Stimulated activated CD8-positive, alpha-beta memory T cell treated with anti-CD3 and anti-CD28 coated beads, Interleukin-7, amount 100 ng/mL, for 48 hours (primary cell): ENCODE measurements at regions not wholly inside any gene's neighbourhood (a gene's known extent, or its start where the extent isn't known, plus 50 kb on each side); places are given as distances from the start of the nearest gene placed in this dataset.
A peak's percentile ranks its signal among the peaks of the same experiment; 100 is the strongest.
"Not testable (repeated sequence)": the region's sequence is repeated elsewhere in the genome, so short reads cannot be mapped to it uniquely, and the experiment has no call there.

Source experiments
- DNase-seq, 2 donors: peaks; one replicate each; pipeline ENCODE4 v3.0.0-alpha.2; 2020; ENCODE audit warnings: low read depth in 1 of 2; ENCODE audit errors: extremely low read depth in 1 of 2

DNA sequence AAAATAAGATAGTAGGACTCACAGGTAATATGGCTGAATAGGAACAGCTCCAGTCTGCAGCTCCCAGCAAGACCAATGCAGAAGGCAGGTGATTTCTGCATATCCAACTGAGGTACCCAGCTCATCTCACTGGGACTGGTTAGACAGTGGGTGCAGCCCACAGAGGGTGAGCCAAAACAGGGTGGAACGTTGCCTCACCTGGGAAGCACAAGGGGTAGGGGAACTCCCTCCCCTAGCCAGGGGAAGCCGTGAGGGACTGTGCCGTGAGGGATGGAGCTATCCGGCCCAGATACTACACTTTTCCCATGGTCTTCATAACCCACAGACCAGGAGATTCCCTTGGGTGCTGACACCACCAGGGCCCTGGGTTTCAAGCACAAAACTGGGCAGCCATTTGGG is 114.8 kb upstream of the GNAI1 start:
- DNase-seq, result not testable (repeated sequence)

DNA sequence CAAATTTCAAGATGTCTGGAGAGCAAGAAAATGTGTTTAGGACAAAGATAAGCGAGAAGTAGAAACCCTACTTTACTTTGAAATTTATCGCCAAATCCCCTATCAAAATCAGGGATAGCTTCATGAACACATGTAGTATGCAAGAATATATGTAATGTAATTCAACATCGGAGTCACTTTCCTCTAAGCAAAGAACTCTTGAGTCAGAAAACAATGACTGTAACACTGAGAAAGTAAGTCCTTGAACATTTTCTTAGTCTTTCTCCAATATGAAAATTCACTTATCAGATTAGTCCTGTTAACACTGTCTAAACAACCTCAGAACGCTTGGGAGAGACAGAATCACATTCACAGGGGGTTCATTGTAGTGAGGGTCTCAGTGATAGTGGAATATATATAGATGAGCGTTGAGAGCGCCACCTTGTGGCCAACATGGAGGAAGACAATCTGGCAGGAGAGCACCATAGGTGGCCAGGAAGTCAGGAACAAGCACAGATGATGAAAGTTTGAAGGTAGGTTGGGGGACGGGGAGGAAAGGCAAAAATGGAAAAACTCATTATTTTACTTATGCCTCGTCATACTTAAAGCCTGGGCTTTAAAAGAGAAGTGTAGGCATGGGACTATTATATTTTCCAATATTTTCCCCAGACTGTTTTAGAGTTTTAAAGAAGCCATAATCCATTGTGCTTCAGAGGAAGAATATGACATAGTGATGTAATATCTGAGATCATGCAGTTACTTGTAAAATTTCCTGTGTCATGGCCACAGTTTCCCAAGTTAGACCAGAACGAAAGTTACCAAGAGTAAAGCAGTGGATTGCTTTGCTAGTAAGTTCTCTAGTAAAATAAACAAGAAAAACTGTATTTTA is 115.5 kb upstream of the GNAI1 start:
- DNase-seq, result peak in 1 of 2 donors; percentile 2

DNA sequence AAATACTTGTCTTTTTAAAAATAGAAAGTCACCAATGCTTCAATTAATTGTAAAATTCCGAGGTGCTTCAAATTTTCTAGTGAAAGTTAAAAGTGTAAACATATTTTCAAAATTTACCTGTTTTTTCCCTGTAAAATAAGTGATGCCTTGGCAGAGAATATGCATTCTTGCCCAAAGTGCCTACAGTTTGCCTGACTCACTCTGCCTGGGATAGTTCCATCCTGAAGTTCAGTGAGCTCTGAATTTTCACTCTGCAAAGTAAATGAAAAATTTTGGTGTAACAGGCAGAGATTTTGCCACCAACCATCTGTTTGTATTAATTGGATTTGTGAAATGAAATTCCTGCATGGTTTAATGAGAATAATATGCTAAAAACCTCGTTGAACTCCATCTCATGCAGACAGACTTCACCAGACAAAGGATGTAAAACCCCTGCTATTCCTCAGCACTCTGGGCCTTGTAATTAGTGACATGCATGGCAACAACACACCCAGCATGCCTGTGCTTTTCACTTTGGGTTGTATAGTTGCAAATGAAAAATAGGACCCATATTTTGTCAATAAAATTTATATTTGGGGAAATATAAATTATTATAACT is 117.4 kb upstream of the GNAI1 start:
- no peak for DNase-seq

DNA sequence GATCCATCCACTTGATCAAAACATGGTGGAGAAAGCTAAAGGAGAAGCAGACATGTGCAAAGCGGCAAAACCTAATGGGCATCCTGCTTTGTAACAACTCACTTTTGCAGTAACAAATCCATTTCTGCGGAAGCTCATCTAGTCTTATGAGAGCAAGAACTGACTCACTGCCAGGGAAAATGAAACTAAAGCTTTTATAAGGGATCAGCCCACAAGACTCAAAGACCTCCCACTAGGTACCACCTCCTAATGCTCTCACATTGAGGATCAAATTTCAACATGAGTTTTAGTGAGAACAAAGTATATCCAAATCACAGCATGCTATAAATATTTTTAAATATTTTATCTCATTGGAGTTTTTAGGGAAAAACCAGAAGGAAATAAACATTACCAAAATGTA is 120.1 kb upstream of the GNAI1 start:
- no peak for DNase-seq

DNA sequence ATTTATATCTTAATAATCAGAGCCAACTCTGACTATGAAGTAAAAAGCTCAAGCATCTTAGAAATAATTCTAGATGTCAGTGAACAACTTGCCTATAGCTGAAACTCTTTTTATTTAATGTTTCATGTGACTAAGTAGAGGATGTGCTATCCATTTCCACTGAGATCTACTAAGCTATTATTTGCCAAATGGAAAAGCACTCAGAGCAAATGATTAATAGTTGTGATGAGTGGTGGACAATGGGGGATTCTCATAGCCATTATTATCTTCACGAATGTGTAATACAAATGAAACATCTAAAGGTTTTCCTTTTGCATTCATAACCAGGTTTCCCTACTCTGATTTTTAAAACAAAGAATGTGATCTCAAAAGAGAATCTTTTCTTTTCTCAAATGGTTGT is 126.6 kb upstream of the GNAI1 start:
- DNase-seq, result no peak

DNA sequence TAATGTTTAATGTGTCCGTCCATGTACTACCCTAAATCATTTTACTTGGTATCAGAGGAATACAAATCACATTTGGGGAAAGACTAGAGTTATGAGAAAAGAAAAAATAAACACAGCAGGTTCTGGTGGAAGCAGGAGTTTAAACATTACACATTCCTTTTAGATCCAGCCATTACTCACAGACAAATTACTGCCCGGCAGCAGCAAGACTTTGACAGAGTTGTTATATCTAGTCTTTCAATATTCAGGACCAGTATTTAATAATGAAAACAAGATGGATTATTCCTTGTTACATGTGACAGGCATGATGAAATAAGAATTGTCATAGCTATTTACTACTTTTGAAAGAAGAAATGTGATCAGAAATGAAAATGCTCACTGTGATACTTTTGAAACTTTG is 131.8 kb upstream of the GNAI1 start:
- DNase-seq, result no peak

DNA sequence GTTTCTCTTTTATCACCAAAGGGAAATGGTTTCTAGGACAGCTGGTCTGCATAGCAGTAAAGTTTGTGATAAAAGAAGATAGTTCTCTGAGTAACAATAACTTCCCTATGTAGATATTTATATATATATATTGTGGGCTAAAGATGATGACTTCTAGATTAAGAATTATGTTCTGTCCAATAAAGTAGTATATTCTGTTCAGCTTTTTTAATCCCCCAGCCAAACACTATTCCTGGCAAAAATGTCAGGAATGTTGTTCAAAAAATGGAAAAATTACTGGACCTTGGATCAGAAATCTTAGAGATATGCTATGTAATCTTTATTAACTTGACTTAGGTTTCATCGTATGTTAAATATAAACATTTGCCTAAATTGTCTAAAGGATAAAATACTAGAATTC is 136.3 kb upstream of the GNAI1 start:
- DNase-seq, result no peak

DNA sequence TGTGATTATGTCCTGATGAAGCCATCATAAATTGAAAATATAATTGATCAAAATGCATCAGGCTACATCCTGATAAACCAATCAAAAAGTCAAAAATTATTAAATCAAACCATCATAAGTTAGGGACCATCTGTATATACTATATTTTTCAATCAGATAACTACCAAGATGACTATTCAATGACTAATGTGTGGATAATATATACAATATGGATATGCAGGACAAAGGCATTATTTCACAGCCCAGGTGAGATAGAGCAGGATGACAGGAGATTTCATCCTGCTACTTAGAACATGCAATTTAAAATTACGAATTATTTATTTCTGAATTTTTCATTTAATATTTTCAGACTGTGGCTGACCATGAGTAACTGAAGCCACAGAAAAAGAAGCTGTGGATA is 137.3 kb upstream of the GNAI1 start:
- no peak for DNase-seq

DNA sequence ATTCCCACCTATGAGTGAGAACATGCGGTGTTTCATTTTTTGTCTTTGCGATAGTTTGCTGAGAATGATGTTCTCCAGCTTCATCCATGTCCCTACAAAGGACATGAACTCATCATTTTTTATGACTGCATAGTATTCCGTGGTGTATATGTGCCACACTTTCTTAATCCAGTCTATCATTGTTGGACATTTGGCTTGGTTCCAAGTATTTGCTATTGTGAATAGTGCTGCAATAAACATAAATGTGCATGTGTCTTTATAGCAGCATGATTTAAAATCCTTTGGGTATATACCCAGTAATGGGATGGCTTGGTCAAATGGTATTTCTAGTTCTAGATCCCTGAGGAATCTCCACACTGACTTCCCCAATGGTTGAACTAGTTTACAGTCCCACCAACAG is 138.9 kb upstream of the GNAI1 start:
- DNase-seq, result not testable (repeated sequence)

DNA sequence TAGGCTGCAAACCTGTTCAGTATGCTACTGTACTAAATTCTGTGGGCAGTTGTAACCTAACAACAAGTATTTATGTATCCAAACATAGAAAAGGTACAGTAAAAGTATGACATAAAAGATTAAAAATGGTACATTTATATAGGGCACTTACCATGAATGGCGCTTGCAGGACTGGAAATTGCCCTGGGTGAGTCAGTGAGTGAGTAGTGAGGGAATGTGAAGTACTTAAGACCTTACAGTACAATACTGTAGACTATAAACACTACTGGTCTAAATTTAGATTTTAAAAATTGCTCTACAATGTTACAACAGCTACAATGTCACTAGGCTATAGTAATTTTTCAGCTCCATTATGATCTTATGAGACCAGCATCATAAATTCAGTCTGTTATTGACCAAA is 146.0 kb upstream of the GNAI1 start:
- no peak for DNase-seq

DNA sequence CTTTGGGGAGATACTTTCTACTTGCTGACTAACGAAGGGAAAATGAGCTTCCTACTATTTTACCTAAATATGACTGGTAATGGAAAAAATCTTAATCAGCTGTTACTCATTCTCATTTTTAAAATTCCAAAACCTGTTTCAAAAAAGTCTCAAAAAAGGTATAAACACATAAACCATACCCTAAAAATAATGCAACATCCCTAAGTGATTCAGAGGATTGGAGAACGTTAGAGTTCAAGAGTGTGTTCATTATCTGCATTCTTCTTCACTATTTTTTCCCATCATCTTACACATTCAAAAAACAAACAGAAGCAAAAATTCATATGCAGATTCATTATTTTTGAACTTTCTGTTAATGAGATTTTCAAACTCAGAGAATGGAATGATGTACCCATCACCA is 150.4 kb upstream of the GNAI1 start:
- DNase-seq, result no peak

DNA sequence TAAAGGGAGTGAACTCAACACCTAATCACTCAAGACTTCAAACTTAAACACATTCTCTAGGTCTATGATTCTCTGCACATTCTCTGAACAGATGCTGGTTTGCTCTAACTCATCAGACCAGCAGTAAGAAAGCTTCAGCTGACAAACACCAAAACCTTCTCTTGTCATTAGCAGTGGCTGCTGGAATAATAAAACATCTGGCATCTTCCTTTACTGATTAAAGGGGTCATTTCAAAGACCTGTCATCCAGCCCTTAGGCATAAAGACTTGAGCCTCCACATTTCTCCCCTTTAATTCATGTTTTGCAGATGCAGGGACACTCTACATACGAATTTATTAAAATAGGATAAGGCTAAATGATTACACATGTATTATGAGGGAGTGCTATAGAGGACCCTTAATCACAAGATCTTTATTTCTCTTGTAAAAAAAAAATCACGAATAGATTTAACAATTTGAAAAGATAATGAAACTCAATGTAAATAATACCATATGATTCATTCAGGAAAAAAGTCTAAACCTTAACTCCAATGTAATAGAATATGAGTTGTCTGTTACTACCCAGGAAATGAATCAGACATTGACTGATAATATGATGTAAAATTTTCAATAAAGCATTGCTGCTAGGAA is 152.4 kb upstream of the GNAI1 start:
- DNase-seq, result no peak

DNA sequence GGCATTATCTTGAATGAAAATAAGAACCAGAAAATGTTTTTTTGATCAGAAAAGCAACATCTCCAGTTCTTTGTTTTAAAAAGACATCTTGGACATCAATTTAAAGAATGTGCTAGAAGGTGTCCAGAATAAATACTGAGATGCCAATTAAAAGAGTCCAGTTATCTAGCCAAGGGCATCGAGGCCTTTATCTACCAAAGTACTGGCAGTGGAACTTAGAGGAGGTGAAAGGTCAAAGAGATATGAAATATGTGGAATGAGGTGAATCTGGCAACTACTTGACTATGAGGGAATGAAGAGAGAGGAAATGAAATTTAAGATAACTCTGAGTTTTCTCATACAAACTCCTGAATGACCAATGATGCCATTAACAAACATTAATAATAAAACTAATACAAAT is 154.3 kb upstream of the GNAI1 start:
- DNase-seq, result no peak

DNA sequence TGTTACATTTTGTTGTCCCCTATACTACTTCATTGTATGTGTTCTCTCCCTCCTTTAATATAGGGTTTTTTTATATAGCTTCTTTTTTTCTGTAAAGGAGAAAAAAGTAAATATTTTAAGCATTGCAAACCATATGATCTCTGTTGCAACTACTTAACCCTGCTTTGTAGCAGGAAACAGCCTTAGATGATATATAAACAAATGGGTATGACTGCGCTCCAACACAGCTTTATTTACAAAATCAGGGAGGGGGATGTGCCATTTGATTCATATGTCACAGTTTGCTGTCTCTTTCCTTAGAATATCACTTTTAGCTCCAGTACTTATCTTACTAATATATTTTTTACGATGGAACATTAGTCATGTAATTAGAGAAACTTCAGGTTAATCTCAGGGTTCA is 155.2 kb upstream of the GNAI1 start:
- DNase-seq, result no peak

DNA sequence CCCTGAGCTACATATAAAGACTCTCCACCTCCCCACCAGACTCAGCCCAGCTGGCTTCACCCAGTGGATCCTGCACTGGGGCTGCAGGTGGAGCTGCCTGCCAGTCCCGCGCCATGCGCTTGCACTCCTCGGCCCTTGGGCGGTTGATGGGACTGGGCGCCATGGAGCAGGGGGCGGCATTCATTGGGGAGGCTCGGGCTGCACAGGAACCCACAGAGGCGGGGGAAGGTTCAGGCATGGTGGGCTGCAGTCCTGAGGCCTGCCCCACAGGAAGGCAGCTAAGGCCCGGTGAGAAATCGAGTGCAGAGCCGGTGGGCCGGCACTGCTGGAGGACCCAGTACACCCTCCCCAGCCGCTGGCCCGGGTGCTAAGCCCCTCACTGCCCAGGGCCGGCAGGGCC is 157.2 kb upstream of the GNAI1 start:
- no peak for DNase-seq

DNA sequence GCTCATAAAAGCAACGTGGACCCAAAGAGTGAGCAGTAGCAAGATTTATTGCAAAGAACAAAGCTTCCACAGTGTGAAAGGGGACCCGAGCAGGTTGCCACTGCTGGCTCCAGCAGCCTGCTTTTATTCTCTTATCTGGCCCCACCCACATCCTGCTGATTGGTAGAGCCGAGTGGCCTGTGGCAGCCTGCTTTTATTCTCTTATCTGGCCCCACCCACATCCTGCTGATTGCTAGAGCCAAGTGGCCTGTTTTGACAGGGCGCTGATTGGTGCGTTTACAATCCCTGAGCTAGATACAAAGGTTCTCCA is 158.0 kb upstream of the GNAI1 start:
- DNase-seq, result not testable (repeated sequence)

DNA sequence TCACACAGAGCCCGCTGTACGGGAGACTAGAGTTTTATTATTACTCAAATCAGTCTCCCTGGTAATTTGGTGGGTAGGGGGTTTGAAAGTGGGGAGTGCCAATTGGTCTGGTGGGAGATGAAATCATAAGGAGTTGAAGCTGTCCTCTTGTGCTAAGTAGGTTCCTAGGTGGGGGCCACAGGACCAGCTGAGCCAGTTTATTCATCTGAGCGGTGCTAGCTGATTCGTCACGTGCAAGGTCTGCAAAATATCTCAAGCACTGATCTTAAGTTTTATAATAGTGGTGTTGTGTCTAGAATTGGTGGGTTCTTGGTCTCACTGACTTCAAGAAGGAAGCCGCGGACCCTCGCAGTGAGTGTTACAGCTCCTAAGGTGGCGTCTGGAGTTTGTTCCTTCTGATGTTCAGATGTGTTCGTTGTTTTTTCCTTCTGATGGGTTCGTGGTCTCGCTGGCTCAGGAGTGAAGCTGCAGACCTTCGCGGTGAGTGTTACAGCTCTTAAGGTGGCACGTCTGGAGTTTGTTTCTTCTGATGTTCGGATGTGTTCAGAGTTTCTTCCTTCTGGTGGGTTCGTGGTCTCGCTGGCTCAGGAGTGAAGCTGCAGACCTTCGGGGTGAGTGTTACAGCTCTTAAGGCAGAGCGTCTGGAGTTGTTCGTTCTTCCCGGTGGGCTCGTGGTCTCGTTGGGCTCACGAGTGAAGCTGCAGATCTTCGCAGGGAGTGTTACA is 158.5 kb upstream of the GNAI1 start:
- DNase-seq, result not testable (repeated sequence)

DNA sequence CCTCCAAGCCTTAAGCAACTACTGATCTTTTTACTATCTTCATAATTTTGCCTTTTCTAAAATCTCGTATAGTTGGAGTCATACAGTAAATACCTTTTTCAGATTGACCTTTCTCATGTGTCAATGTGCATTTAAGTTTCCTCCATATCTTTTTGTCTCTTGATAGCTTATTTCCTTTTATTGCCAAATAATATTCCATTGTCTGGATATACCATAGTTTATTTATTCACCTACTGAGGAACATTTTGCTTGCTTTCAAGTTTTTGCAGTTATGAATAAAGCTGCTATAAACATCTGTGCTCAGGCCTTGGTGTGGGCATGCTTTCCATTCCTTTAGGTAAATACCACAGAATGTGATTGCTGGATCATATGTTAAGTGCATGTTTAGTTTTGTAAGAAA is 161.2 kb upstream of the GNAI1 start:
- no peak for DNase-seq

DNA sequence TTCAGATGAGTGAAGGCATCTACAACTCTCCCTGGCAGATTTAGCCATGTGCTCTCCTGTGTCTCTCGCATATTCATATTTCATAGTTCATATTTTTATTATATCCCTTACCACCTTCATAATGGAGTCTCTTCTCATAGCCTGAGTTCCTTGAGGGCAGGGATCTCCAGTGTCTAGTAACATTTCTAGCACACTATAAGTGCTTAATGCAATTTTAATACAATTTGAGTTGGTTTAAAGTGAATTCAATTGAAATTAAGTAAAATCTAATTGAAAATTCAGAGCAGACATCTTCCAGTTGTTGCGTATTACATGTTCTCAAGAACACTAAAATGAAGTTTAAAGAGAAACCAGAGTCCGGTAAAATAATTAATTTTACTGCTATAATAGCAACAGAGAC is 163.6 kb upstream of the GNAI1 start:
- no peak for DNase-seq

DNA sequence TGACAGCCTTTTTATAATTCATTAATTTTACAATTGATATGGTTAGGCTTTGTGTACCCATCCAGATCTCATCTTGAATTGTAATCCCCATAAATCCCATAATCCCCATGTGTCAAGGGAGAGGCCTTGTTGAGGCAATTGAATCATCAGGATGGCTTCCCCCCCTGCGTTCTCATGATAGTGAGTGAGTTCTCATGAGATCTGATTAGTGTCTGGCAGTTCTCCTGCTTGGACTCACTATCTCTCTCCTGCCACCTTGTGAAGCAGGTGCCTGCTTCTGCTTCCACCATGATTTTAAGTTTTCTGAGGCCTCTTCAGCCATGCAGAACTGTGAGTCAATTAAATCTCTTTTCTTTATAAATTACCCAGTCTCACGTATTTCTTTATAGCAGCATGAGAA is 165.7 kb upstream of the GNAI1 start:
- no peak for DNase-seq

DNA sequence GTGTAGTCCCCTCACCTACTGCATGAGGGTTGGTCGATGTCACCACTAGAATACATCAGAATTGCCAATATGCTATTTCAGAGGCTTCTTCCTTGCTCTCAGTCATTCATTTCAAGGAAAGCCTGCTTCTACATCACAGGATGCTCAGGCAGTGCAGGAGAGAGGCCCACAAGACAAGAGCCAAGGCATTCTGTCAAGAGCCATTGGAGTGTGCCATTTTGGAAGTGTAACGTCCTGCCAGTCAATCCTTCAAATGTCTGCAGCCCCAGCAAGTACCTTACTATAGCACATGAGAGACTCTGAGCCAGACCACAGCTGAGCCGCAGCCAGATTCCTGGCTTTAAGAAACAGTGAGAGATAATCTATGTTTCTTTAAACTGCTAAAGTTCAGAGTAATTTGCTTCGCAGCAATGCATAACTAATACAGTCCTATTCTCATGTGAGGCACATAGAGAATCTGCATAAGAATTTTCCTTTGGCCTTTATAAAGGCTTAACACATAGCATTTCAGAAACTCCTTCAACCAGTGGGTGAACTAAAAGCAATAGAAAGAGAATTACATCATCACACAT is 166.5 kb upstream of the GNAI1 start:
- no peak for DNase-seq
